Activated CD4-positive, alpha-beta T cell treated with anti-CD3 and anti-CD28 coated beads, Interleukin-2, Interleukin-4, amounts not matched to agents 100 ng/mL and 50 ng/mL, durations not matched to agents 16 hours and 8 hours (primary cell): ENCODE measurements at regions not wholly inside any gene's neighbourhood (a gene's known extent, or its start where the extent isn't known, plus 50 kb on each side); places are given as distances from the start of the nearest gene placed in this dataset.

ENCODE experiments used
- DNase-seq: peaks from one replicate; pipeline ENCODE4 v3.0.0-alpha.2; 2020; ENCODE audit warnings: low spot score

GRCh38 chr5:23367874-23368273, 139.5 kb upstream of the PRDM9 start:
- DNase-seq = no peak

- DNase-seq = no peak
Observed at GRCh38 chr5:23353286-23353685, 154.1 kb upstream of the PRDM9 start.

GRCh38 chr5:23352446-23352845, 155.0 kb upstream of the PRDM9 start:
- no peak for DNase-seq

- DNase-seq = no peak
Observed at GRCh38 chr5:23343121-23343520, 164.3 kb upstream of the PRDM9 start.

- no peak for DNase-seq
Observed at GRCh38 chr5:23332650-23333251, 174.7 kb upstream of the PRDM9 start.

- DNase-seq = no peak
Observed at GRCh38 chr5:23330726-23331125, 176.7 kb upstream of the PRDM9 start.

- no peak for DNase-seq
Observed at GRCh38 chr5:23319901-23320300, 187.5 kb upstream of the PRDM9 start.

- DNase-seq = no peak
Observed at GRCh38 chr5:23318960-23319359, 188.4 kb upstream of the PRDM9 start.

GRCh38 chr5:23318166-23318565, 189.2 kb upstream of the PRDM9 start:
- no peak for DNase-seq

GRCh38 chr5:23316060-23316591, 191.3 kb upstream of the PRDM9 start:
- DNase-seq = no peak

- DNase-seq = no peak
Observed at GRCh38 chr5:23314827-23315226, 192.6 kb upstream of the PRDM9 start.

- DNase-seq = no peak
Observed at GRCh38 chr5:23305055-23305454, 202.4 kb upstream of the PRDM9 start.

GRCh38 chr5:23303836-23304235, 203.6 kb upstream of the PRDM9 start:
- no peak for DNase-seq

- no peak for DNase-seq
Observed at GRCh38 chr5:23303435-23303834, 204.0 kb upstream of the PRDM9 start.

- no peak for DNase-seq
Observed at GRCh38 chr5:23302438-23302837, 205.0 kb upstream of the PRDM9 start.

GRCh38 chr5:23289162-23289561, 218.2 kb upstream of the PRDM9 start:
- DNase-seq = no peak

GRCh38 chr5:23284656-23285055, 222.8 kb upstream of the PRDM9 start:
- no peak for DNase-seq

- DNase-seq = no peak
Observed at GRCh38 chr5:23274171-23274570, 233.2 kb upstream of the PRDM9 start.

- DNase-seq = no peak
Observed at GRCh38 chr5:23269981-23270380, 237.4 kb upstream of the PRDM9 start.

GRCh38 chr5:23268136-23268535, 239.3 kb upstream of the PRDM9 start:
- DNase-seq = no peak

- no peak for DNase-seq
Observed at GRCh38 chr5:23260621-23261020, 246.8 kb upstream of the PRDM9 start.

- DNase-seq = no peak
Observed at GRCh38 chr5:23257656-23258055, 249.8 kb upstream of the PRDM9 start.

- DNase-seq = no peak
Observed at GRCh38 chr5:23253621-23254198, 253.7 kb upstream of the PRDM9 start.

GRCh38 chr5:23242891-23243290, 264.5 kb upstream of the PRDM9 start:
- DNase-seq = no peak
